GM21423 (cell line): ENCODE measurements at regions not wholly inside any gene's neighbourhood (a gene's known extent, or its start where the extent isn't known, plus 50 kb on each side); places are given as distances from the start of the nearest gene placed in this dataset.

Experiments
- ATAC-seq: cut with Tn5 transposase; IDR thresholded peaks from one replicate; pipeline ENCODE4 v1.9.1; 2021; ENCODE audit warnings: mild to moderate bottlenecking, moderate library complexity; ENCODE audit not compliant: unreplicated experiment

- no peak for ATAC-seq
Measured at GRCh38 chr1:55420929-55421716, 206.0 kb upstream of the USP24 start.

GRCh38 chr1:55420026-55420425, 204.9 kb upstream of the USP24 start:
- no peak for ATAC-seq

- no peak for ATAC-seq
Measured at GRCh38 chr1:55418208-55419000, 203.2 kb upstream of the USP24 start.

GRCh38 chr1:55416164-55416842, 201.1 kb upstream of the USP24 start:
- ATAC-seq: no peak

- no peak for ATAC-seq
Measured at GRCh38 chr1:55413286-55413685, 198.1 kb upstream of the USP24 start.

- ATAC-seq: no peak
Measured at GRCh38 chr1:55412060-55412459, 196.9 kb upstream of the USP24 start.

GRCh38 chr1:55402671-55403464, 187.7 kb upstream of the USP24 start:
- no peak for ATAC-seq

GRCh38 chr1:55402142-55402541, 187.0 kb upstream of the USP24 start:
- no peak for ATAC-seq

GRCh38 chr1:55400508-55400907, 185.3 kb upstream of the USP24 start:
- no peak for ATAC-seq

- no peak for ATAC-seq
Measured at GRCh38 chr1:55399346-55399745, 184.2 kb upstream of the USP24 start.

GRCh38 chr1:55396381-55396891, 181.3 kb upstream of the USP24 start:
- ATAC-seq: no peak

- no peak for ATAC-seq
Measured at GRCh38 chr1:55388960-55389359, 173.8 kb upstream of the USP24 start.

- ATAC-seq: no peak
Measured at GRCh38 chr1:55387145-55387544, 172.0 kb upstream of the USP24 start.

GRCh38 chr1:55386456-55386855, 171.3 kb upstream of the USP24 start:
- ATAC-seq: no peak

- no peak for ATAC-seq
Measured at GRCh38 chr1:55385402-55386018, 170.3 kb upstream of the USP24 start.

GRCh38 chr1:55384637-55385036, 169.5 kb upstream of the USP24 start:
- ATAC-seq: no peak

GRCh38 chr1:55382806-55383305, 167.7 kb upstream of the USP24 start:
- ATAC-seq: no peak

GRCh38 chr1:55381983-55382382, 166.8 kb upstream of the USP24 start:
- ATAC-seq: no peak

- no peak for ATAC-seq
Measured at GRCh38 chr1:55381491-55381890, 166.3 kb upstream of the USP24 start.

GRCh38 chr1:55380355-55380970, 165.3 kb upstream of the USP24 start:
- ATAC-seq: no peak
